LNCaP clone FGC (cell line): ENCODE measurements at regions not wholly inside any gene's neighbourhood (a gene's known extent, or its start where the extent isn't known, plus 50 kb on each side); places are given as distances from the start of the nearest gene placed in this dataset.

Experiments used
- DNase-seq: peaks from one replicate; pipeline ENCODE4 v3.0.0-alpha.2; 2011; ENCODE audit warnings: low read depth
- H3K4me3 ChIP-seq: 2 replicates; pipeline ENCODE4 v1.5.1; 2011; ENCODE audit warnings: mild to moderate bottlenecking, low read depth, low read length, control low read depth
- TF ChIP-seq, protein P1 (sequence below): IDR thresholded peaks from 2 replicates; pipeline ENCODE4 v1.5.1; 2012; ENCODE audit warnings: mild to moderate bottlenecking; ENCODE audit not compliant: control insufficient read depth, insufficient read depth; ENCODE audit errors: extremely low read depth

DNA sequence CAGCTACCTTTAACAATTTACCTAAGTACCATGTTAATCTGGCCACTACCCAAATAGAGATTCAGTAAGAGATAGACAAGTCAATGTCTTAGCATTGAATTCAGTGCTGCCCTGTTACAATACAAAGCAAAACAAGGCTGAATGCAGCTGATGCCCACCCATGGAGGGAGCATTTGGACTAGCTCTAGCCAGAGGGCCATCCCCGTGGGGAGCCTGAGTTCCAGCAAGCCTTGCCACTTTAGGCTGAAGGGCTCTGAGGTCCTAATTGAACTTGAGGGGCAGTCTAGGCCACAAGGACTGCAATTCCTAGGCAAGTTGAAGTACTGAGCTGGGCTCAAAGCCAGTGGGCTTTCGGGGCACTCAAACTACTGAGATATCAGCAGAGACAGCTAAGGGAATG is 265.9 kb downstream of the EFHB start:
- TF ChIP-seq, protein P1, sequence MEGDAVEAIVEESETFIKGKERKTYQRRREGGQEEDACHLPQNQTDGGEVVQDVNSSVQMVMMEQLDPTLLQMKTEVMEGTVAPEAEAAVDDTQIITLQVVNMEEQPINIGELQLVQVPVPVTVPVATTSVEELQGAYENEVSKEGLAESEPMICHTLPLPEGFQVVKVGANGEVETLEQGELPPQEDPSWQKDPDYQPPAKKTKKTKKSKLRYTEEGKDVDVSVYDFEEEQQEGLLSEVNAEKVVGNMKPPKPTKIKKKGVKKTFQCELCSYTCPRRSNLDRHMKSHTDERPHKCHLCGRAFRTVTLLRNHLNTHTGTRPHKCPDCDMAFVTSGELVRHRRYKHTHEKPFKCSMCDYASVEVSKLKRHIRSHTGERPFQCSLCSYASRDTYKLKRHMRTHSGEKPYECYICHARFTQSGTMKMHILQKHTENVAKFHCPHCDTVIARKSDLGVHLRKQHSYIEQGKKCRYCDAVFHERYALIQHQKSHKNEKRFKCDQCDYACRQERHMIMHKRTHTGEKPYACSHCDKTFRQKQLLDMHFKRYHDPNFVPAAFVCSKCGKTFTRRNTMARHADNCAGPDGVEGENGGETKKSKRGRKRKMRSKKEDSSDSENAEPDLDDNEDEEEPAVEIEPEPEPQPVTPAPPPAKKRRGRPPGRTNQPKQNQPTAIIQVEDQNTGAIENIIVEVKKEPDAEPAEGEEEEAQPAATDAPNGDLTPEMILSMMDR, result no peak
- H3K4me3 ChIP-seq, result no peak overlapping the region
- DNase-seq, result no peak

DNA sequence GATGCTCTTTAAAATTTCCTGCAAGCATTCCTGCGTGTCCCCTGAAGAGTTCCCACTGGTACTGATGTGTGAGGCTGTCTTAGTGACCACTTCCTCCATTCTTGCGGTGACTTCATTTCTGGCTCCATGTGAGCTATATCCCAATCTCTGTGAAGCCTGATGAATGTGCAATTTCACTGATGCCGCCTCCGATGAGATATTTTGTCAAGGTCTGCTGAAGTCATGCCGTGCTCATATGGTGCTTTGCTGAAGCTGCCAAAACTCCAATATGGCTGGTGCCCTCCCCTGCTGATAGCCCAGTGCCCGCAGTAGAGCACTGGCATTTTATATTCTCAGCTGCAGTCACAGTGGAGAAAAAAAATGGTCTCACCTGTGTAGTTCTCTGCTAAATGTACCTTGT is 271.5 kb downstream of the EFHB start:
- DNase-seq, result no peak
- no peak overlapping the region for H3K4me3 ChIP-seq
- TF ChIP-seq, protein P1, result no peak

DNA sequence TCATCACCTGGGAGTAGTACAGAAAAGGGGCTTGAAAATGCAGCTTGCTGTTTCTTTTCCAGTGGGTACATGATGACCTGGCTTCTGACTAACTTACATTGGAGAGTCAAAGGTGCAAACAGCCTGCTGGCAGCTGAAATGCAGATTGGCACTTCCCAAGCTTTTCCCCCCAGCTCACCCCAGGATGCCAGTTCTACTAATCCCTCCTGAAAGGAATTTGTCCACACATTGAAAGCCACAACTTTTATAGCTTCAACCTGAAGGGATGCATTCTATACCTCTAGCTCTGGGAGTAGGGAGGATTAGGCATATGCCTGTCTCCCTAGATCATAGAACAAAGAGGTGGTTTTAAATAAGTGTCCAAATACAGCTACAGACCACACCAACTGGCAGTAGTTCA is 281.7 kb downstream of the EFHB start:
- TF ChIP-seq, protein P1, result no peak
- DNase-seq, result no peak
- no peak overlapping the region for H3K4me3 ChIP-seq

DNA sequence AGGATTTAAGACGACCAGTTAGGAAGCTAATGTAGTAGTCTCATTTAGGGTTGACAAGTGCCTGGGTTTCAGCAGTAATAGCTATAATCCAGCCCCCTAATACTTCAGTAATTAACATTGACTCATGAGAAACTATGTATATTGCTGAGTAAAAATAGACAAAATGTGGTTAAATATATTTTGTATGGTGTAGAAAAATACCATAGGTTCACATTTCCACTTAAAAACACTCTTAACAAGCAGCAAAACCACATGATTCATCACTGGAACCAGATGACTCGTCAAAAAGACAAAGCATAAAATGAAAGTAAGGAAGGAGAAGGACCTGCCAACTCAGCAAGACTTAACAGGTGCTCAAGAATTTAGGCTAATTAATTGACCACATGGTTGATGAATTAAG is 288.9 kb downstream of the EFHB start:
- H3K4me3 ChIP-seq, result no peak overlapping the region
- TF ChIP-seq, protein P1, result no peak

DNA sequence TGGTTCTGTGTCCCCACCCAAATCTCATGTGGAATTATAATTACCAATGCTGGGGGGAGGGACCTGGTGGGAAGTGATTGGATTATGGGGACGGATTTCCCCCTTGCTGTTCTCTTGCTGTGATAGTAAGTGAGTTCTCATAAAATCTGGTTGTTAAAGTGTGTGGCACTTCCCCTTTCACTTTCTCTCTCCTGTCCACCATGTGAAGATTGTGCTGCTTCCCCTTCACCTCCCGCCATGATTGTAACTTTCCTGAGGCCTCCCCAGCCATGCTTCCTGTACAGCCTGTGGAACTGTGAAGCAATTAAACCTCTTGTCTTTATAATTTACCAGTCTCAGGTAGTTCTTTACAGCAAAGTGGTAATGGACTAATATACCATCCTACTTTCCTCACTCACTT is 289.6 kb downstream of the EFHB start:
- no peak for DNase-seq
- H3K4me3 ChIP-seq, result no peak overlapping the region
- TF ChIP-seq, protein P1, result no peak

More for the DNA sequence above, 288.9 kb downstream of the EFHB start:
- no peak for DNase-seq

DNA sequence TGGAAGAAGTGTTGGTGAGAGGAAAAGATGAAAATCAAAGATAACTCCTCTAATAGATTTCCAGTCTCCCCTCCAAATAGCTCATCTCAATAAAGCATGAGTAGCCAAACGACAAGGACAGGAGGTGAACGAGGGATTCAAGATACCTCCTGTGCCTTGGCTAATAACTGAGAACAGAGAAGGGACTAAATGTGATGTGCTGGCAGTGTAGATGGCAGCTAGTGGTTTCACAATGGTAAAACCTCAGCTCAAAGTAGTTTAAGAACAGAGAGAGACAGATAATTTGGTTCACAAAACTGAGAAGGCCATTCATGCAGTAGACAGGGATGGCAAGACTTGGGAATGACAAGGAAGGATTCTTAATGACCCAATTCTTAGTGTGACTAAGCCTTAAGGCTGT is 292.6 kb downstream of the EFHB start:
- TF ChIP-seq, protein P1, result no peak
- DNase-seq, result no peak

DNA sequence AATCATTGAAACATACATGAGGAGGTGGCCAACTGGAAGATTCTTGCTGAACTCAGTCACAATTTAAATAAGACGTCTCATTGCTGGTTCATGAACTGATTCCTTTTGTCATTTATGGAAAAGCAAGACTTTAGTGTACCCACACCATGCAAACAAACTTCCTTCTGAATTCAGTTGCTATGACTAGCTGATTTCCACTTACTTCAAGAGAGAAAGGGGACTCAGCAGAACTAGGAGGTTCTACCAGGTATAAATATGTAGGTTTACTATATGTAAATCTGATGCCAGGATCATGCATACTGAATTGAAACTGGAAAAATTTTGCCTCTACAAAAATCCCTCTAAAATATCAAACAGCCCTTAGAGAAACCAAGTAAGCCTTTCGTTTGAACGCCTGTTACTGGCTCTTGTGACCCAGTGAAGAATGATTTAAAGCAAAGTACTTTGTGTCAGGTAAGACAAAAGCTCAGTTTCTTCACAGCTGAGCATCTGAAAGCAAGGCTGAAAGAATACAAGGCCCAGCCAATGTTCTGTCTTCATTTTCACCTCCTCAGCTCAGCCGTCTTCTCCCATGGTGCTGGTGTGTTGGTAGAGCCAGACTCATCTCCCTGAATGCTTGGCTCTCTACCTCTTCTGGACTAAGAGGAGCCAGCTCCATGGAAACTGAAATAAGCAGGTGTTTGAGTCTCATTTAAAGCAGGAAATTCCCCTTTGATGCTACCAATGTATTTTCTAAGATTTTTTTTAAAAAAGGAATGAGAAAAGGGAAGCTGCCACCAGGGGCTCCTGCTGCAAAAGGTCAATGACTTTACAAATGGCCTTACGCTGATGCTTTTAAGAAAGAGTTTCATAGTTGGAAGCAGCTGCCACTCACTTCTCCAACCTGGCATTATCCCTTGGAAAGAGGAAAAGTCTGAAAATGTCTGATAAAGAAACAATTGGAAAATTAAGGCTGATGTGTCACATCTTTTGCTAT is 301.6 kb downstream of the EFHB start:
- TF ChIP-seq, protein P1, result no peak
- no peak overlapping the region for H3K4me3 ChIP-seq
- DNase-seq, result no peak

More for the DNA sequence above, 292.6 kb downstream of the EFHB start:
- no peak overlapping the region for H3K4me3 ChIP-seq
